ENCODE measurements at regions not wholly inside any gene's neighbourhood (a gene's known extent, or its start where the extent isn't known, plus 50 kb on each side); places are given as distances from the start of the nearest gene placed in this dataset.

DNA sequence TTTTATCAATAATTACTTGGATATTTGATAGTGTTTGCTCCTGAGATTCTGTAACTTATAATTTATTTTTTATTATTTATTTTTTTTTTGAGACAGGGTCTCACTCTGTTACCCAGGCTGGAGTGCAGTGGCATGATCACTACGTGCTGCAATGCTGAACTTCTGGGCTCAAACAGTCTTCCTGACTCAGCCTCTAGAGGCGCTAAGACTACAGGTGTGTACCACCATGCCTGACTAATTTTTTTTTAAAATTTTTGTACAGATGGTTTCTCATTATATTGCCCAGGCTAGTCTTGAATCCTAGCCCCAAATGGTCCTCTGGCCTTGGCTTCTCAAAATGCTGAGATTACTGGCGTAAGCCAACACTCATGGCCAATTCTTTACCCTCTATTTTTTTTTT is 845.5 kb upstream of the ADGRL4 start:
- no peak overlapping the region for H2AFZ ChIP-seq (ENCODE audit: low read depth, low read length)
- H2BK5ac ChIP-seq (ENCODE audit: low read depth, low read length, poor library complexity, severe bottlenecking), result no peak overlapping the region
- no peak overlapping the region for H3K27ac ChIP-seq (ENCODE audit: low read length, poor library complexity, severe bottlenecking)
- no peak overlapping the region for H2AK5ac ChIP-seq (ENCODE audit: low read length, severe bottlenecking)
- no peaks in the 10 kb centered on the region for H3K79me1 ChIP-seq (replicated peaks; ENCODE audit: low read length, poor library complexity, severe bottlenecking)
- no peaks in the 10 kb centered on the region for H3K27me3 ChIP-seq (ENCODE audit: control insufficient read depth in 1 of 2, insufficient read depth in 1 of 2, low read length in 2 of 2)
- no peak overlapping the region for H3K9ac ChIP-seq (ENCODE audit: low read length)
- H3K4me3 ChIP-seq (ENCODE audit: insufficient read depth in 1 of 2, low read depth in 1 of 2, low read length in 2 of 2), result no peak overlapping the region
- no peak overlapping the region for H2BK12ac ChIP-seq (ENCODE audit: low read length in 2 of 2)
- no peak overlapping the region for H2BK15ac ChIP-seq (ENCODE audit: low read depth, poor library complexity, severe bottlenecking)
- no peak for DNase-seq
- H3K4ac ChIP-seq (ENCODE audit: low read depth in 1 of 2, low read length in 2 of 2), result no peak overlapping the region
- no peak overlapping the region for H3K14ac ChIP-seq (ENCODE audit: low read length in 2 of 2)
- no peak overlapping the region for H4K8ac ChIP-seq (ENCODE audit: low read length)
- no peak overlapping the region for H4K91ac ChIP-seq (ENCODE audit: low read length)
- no peaks in the 10 kb centered on the region for H3K36me3 ChIP-seq (ENCODE audit: control insufficient read depth in 1 of 2, insufficient read depth in 2 of 2, low read depth in 1 of 2, low read length in 2 of 2)
- no peak overlapping the region for H3K18ac ChIP-seq (ENCODE audit: low read depth in 1 of 2, low read length in 2 of 2)
- H2BK120ac ChIP-seq (ENCODE audit: low read depth, low read length), result no peak overlapping the region
- H3K4me1 ChIP-seq (ENCODE audit: control insufficient read depth, insufficient read depth, low read depth, low read length), result no peaks in the 10 kb centered on the region
- 74% methylated on average over 3 of the region's 3 CpGs for WGBS
- no peak overlapping the region for H3K4me2 ChIP-seq (ENCODE audit: low read length, poor library complexity, severe bottlenecking)
- no peak overlapping the region for H3K23ac ChIP-seq (ENCODE audit: low read length in 2 of 2)
- H3K9me3 ChIP-seq (ENCODE audit: control insufficient read depth, low read length), result no peaks in the 10 kb centered on the region

DNA sequence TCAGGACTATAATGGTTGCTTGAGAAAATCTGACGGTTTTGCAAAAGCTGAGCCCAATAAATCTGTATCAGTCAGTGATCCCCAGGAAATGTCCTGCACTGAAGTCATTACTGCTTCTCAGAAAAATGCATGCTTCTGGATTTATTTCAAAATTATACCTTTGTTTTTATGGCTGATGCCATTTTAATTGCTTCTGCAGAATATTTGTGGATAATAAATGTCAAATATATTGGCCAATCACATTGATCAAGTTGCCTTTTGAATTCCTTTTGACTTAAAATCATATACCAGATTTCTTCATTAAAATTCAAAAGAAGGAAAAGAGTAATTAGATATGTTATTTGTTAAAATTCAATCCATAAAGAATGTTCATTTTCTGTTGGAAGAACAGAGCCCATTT is 842.9 kb upstream of the ADGRL4 start:
- Histone ChIP-seq H3K4ac (ENCODE audit: low read depth in 1 of 2, low read length in 2 of 2) (no peak overlapping the region), H2AK5ac (ENCODE audit: low read length, severe bottlenecking) (no peak overlapping the region), H3K4me3 (ENCODE audit: insufficient read depth in 1 of 2, low read depth in 1 of 2, low read length in 2 of 2) (no peak overlapping the region), H3K14ac (ENCODE audit: low read length in 2 of 2) (no peak overlapping the region), H2BK5ac (ENCODE audit: low read depth, low read length, poor library complexity, severe bottlenecking) (no peak overlapping the region), H3K4me2 (ENCODE audit: low read length, poor library complexity, severe bottlenecking) (no peak overlapping the region), H4K8ac (ENCODE audit: low read length) (no peak overlapping the region), H2BK120ac (ENCODE audit: low read depth, low read length) (no peak overlapping the region), H3K27me3 (ENCODE audit: control insufficient read depth in 1 of 2, insufficient read depth in 1 of 2, low read length in 2 of 2) (no peaks in the 10 kb centered on the region), H3K79me1 (replicated peaks; ENCODE audit: low read length, poor library complexity, severe bottlenecking) (no peaks in the 10 kb centered on the region), H4K91ac (ENCODE audit: low read length) (no peak overlapping the region), H3K4me1 (ENCODE audit: control insufficient read depth, insufficient read depth, low read depth, low read length) (no peaks in the 10 kb centered on the region), H3K9me3 (ENCODE audit: control insufficient read depth, low read length) (no peaks in the 10 kb centered on the region), H2BK12ac (ENCODE audit: low read length in 2 of 2) (no peak overlapping the region), H3K27ac (ENCODE audit: low read length, poor library complexity, severe bottlenecking) (no peak overlapping the region), H2BK15ac (ENCODE audit: low read depth, poor library complexity, severe bottlenecking) (no peak overlapping the region), H3K9ac (ENCODE audit: low read length) (no peak overlapping the region), H3K18ac (ENCODE audit: low read depth in 1 of 2, low read length in 2 of 2) (no peak overlapping the region), H2AFZ (ENCODE audit: low read depth, low read length) (no peak overlapping the region), H3K36me3 (ENCODE audit: control insufficient read depth in 1 of 2, insufficient read depth in 2 of 2, low read depth in 1 of 2, low read length in 2 of 2) (no peaks in the 10 kb centered on the region), H3K23ac (ENCODE audit: low read length in 2 of 2) (no peak overlapping the region)
- WGBS, result 100% methylated on average over 1 of the region's 1 CpG
- no peak for DNase-seq

DNA sequence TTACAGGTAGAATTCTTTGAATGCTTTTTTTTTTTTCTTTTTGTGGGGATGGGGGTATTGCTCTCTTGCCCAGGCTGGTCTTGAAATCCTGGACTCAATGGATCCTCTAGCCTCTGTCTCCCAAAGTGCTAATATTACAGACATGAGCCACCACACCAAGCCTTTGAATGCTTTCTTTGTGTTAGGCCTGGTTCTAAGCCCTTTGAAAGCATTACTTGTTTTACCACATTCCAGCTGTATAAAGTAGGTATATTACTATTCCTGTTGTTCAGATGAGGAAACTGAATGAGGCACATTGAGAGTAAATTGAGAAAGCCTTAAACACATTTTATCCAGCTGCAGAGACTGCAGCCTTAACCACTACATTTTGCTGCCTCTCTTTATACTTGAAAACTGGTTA is 841.8 kb upstream of the ADGRL4 start:
- Histone ChIP-seq H2BK15ac (ENCODE audit: low read depth, poor library complexity, severe bottlenecking) (no peak overlapping the region), H4K91ac (ENCODE audit: low read length) (no peak overlapping the region), H3K14ac (ENCODE audit: low read length in 2 of 2) (no peak overlapping the region), H3K4me1 (ENCODE audit: control insufficient read depth, insufficient read depth, low read depth, low read length) (no peaks in the 10 kb centered on the region), H4K8ac (ENCODE audit: low read length) (no peak overlapping the region), H3K23ac (ENCODE audit: low read length in 2 of 2) (no peak overlapping the region), H3K79me1 (replicated peaks; ENCODE audit: low read length, poor library complexity, severe bottlenecking) (no peaks in the 10 kb centered on the region), H2AK5ac (ENCODE audit: low read length, severe bottlenecking) (no peak overlapping the region), H2BK12ac (ENCODE audit: low read length in 2 of 2) (no peak overlapping the region), H2BK5ac (ENCODE audit: low read depth, low read length, poor library complexity, severe bottlenecking) (no peak overlapping the region), H3K9ac (ENCODE audit: low read length) (no peak overlapping the region), H3K4me3 (ENCODE audit: insufficient read depth in 1 of 2, low read depth in 1 of 2, low read length in 2 of 2) (no peak overlapping the region), H3K9me3 (ENCODE audit: control insufficient read depth, low read length) (no peaks in the 10 kb centered on the region), H3K18ac (ENCODE audit: low read depth in 1 of 2, low read length in 2 of 2) (no peak overlapping the region), H3K27me3 (ENCODE audit: control insufficient read depth in 1 of 2, insufficient read depth in 1 of 2, low read length in 2 of 2) (no peaks in the 10 kb centered on the region), H2BK120ac (ENCODE audit: low read depth, low read length) (no peak overlapping the region), H3K4me2 (ENCODE audit: low read length, poor library complexity, severe bottlenecking) (no peak overlapping the region), H3K4ac (ENCODE audit: low read depth in 1 of 2, low read length in 2 of 2) (no peak overlapping the region), H2AFZ (ENCODE audit: low read depth, low read length) (no peak overlapping the region), H3K27ac (ENCODE audit: low read length, poor library complexity, severe bottlenecking) (no peak overlapping the region), H3K36me3 (ENCODE audit: control insufficient read depth in 1 of 2, insufficient read depth in 2 of 2, low read depth in 1 of 2, low read length in 2 of 2) (no peaks in the 10 kb centered on the region)
- no peak for DNase-seq

DNA sequence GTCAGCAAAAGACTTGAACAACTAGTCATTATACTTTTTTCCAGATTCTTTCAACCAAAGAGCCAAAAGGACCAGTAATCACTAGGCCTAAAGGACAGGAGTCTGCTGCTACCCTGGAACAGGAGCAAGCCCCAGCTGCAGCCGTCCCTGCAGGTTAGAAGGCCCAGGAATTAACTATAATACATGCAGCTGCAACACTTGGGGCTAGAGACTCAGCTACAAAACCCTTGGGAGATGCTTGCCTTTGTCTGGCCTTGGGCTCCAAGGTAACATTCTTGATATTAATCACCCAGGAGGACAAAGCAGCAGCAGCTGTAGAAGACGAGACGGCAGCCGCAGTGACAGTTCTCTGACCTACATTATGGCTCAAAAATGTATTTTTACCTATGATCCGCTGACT is 841.2 kb upstream of the ADGRL4 start:
- H2BK15ac ChIP-seq (ENCODE audit: low read depth, poor library complexity, severe bottlenecking), result no peak overlapping the region
- no peak overlapping the region for H2AFZ ChIP-seq (ENCODE audit: low read depth, low read length)
- no peak overlapping the region for H3K18ac ChIP-seq (ENCODE audit: low read depth in 1 of 2, low read length in 2 of 2)
- no peak overlapping the region for H2BK120ac ChIP-seq (ENCODE audit: low read depth, low read length)
- H3K4ac ChIP-seq (ENCODE audit: low read depth in 1 of 2, low read length in 2 of 2), result no peak overlapping the region
- H3K9ac ChIP-seq (ENCODE audit: low read length), result no peak overlapping the region
- H2BK12ac ChIP-seq (ENCODE audit: low read length in 2 of 2), result no peak overlapping the region
- no peak overlapping the region for H3K14ac ChIP-seq (ENCODE audit: low read length in 2 of 2)
- H3K27me3 ChIP-seq (ENCODE audit: control insufficient read depth in 1 of 2, insufficient read depth in 1 of 2, low read length in 2 of 2), result no peaks in the 10 kb centered on the region
- H4K8ac ChIP-seq (ENCODE audit: low read length), result no peak overlapping the region
- no peaks in the 10 kb centered on the region for H3K4me1 ChIP-seq (ENCODE audit: control insufficient read depth, insufficient read depth, low read depth, low read length)
- no peak for DNase-seq
- H3K4me3 ChIP-seq (ENCODE audit: insufficient read depth in 1 of 2, low read depth in 1 of 2, low read length in 2 of 2), result no peak overlapping the region
- H2AK5ac ChIP-seq (ENCODE audit: low read length, severe bottlenecking), result no peak overlapping the region
- H4K91ac ChIP-seq (ENCODE audit: low read length), result no peak overlapping the region
- no peaks in the 10 kb centered on the region for H3K9me3 ChIP-seq (ENCODE audit: control insufficient read depth, low read length)
- H3K23ac ChIP-seq (ENCODE audit: low read length in 2 of 2), result no peak overlapping the region
- no peak overlapping the region for H2BK5ac ChIP-seq (ENCODE audit: low read depth, low read length, poor library complexity, severe bottlenecking)
- H3K4me2 ChIP-seq (ENCODE audit: low read length, poor library complexity, severe bottlenecking), result no peak overlapping the region
- no peaks in the 10 kb centered on the region for H3K79me1 ChIP-seq (replicated peaks; ENCODE audit: low read length, poor library complexity, severe bottlenecking)
- H3K27ac ChIP-seq (ENCODE audit: low read length, poor library complexity, severe bottlenecking), result no peak overlapping the region
- 79% methylated on average over 5 of the region's 5 CpGs for WGBS
- H3K36me3 ChIP-seq (ENCODE audit: control insufficient read depth in 1 of 2, insufficient read depth in 2 of 2, low read depth in 1 of 2, low read length in 2 of 2), result no peaks in the 10 kb centered on the region

All from mesenchymal stem cell (in vitro differentiated cells and primary cell).